ENCODE measurements at regions not wholly inside any gene's neighbourhood (a gene's known extent, or its start where the extent isn't known, plus 50 kb on each side); places are given as distances from the start of the nearest gene placed in this dataset.

GRCh38 chr1:191022856-191023255 lies 545.2 kb upstream of the BRINP3 start (continued):
- TF ChIP-seq MGA (IDR thresholded peaks at IDR 0.05) (no peak), POLR3A (IDR thresholded peaks at IDR 0.05; ENCODE audit: borderline replicate concordance, extremely low read depth, insufficient read depth, insufficient read length) (no peak), ZNF444 (CRISPR knock-in tag; IDR thresholded peaks at IDR 0.05) (no peak), PML (IDR thresholded peaks at IDR 0.05; ENCODE audit: low read length) (no peak)
- TF ChIP-seq, protein P1, sequence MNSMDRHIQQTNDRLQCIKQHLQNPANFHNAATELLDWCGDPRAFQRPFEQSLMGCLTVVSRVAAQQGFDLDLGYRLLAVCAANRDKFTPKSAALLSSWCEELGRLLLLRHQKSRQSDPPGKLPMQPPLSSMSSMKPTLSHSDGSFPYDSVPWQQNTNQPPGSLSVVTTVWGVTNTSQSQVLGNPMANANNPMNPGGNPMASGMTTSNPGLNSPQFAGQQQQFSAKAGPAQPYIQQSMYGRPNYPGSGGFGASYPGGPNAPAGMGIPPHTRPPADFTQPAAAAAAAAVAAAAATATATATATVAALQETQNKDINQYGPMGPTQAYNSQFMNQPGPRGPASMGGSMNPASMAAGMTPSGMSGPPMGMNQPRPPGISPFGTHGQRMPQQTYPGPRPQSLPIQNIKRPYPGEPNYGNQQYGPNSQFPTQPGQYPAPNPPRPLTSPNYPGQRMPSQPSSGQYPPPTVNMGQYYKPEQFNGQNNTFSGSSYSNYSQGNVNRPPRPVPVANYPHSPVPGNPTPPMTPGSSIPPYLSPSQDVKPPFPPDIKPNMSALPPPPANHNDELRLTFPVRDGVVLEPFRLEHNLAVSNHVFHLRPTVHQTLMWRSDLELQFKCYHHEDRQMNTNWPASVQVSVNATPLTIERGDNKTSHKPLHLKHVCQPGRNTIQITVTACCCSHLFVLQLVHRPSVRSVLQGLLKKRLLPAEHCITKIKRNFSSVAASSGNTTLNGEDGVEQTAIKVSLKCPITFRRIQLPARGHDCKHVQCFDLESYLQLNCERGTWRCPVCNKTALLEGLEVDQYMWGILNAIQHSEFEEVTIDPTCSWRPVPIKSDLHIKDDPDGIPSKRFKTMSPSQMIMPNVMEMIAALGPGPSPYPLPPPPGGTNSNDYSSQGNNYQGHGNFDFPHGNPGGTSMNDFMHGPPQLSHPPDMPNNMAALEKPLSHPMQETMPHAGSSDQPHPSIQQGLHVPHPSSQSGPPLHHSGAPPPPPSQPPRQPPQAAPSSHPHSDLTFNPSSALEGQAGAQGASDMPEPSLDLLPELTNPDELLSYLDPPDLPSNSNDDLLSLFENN (IDR thresholded peaks at IDR 0.05; ENCODE audit: low read depth in 2 of 2, low read length in 2 of 2), result no peak
